OCI-LY3 (cell line): ENCODE measurements at regions not wholly inside any gene's neighbourhood (a gene's known extent, or its start where the extent isn't known, plus 50 kb on each side); places are given as distances from the start of the nearest gene placed in this dataset.

Source experiments
- EZH2phosphoT487 ChIP-seq: fragments of 200-600 bp; shearing (Covaris generic); IDR thresholded peaks from 2 replicates; pipeline ENCODE4 v1.6.1; 2018; ENCODE audit warnings: antibody characterized with exemption, mixed run types, low read depth
- TF ChIP-seq, protein P1 (sequence below): fragments of 200-600, 300-600 bp; sonication (generic); IDR thresholded peaks from 2 replicates; pipeline ENCODE4 v1.5.1; 2014; ENCODE audit warnings: antibody characterized with exemption, low read length, low read depth

GRCh38 chr4:31058656-31059055, 338.5 kb downstream of the PCDH7 start:
- no peak for TF ChIP-seq EZH2phosphoT487
- TF ChIP-seq, protein P1, sequence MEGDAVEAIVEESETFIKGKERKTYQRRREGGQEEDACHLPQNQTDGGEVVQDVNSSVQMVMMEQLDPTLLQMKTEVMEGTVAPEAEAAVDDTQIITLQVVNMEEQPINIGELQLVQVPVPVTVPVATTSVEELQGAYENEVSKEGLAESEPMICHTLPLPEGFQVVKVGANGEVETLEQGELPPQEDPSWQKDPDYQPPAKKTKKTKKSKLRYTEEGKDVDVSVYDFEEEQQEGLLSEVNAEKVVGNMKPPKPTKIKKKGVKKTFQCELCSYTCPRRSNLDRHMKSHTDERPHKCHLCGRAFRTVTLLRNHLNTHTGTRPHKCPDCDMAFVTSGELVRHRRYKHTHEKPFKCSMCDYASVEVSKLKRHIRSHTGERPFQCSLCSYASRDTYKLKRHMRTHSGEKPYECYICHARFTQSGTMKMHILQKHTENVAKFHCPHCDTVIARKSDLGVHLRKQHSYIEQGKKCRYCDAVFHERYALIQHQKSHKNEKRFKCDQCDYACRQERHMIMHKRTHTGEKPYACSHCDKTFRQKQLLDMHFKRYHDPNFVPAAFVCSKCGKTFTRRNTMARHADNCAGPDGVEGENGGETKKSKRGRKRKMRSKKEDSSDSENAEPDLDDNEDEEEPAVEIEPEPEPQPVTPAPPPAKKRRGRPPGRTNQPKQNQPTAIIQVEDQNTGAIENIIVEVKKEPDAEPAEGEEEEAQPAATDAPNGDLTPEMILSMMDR: no peak
